PC-9 (cell line): ENCODE measurements at regions not wholly inside any gene's neighbourhood (a gene's known extent, or its start where the extent isn't known, plus 50 kb on each side); places are given as distances from the start of the nearest gene placed in this dataset.

Source experiments
- CTCF ChIP-seq: fragments of 200-600 bp; sonication (generic); conservative IDR thresholded peaks from 2 replicates; pipeline ENCODE4 v1.6.1; 2017; ENCODE audit warnings: mixed run types, antibody characterized with exemption, mild to moderate bottlenecking, moderate library complexity
- EZH2 ChIP-seq: fragments of 200-600 bp; sonication (generic); IDR thresholded peaks from 2 replicates; pipeline ENCODE4 v1.8.0; 2017; ENCODE audit warnings: antibody characterized with exemption, low read depth

- no peak for TF ChIP-seq CTCF
- no peak for TF ChIP-seq EZH2
Observed at GRCh38 chr3:21120826-21121225, 630.2 kb downstream of the ZNF385D start.
